SK-N-SH (cell line): ENCODE measurements at regions not wholly inside any gene's neighbourhood (a gene's known extent, or its start where the extent isn't known, plus 50 kb on each side); places are given as distances from the start of the nearest gene placed in this dataset.

ENCODE experiments used
- CTCF ChIA-PET: fragments of 300-600, 350-600 bp; formaldehyde crosslinking; extraction: SDS; loops from one replicate; lab custom pipeline; 2021; lab: Yijun Ruan, JAX
- POLR2A ChIA-PET: fragments of 350-600 bp; sonication (Branson Sonifier 250); formaldehyde crosslinking; extraction: SDS; loops from one replicate; lab custom pipeline; 2020; ENCODE audit warnings: antibody characterized with exemption, inconsistent platforms; lab: Yijun Ruan, JAX
- DNase-seq: peaks from one replicate; pipeline ENCODE4 v3.0.0; 2012
- H2AFZ ChIP-seq: fragments of 200-600 bp; sonication (generic); 2 replicates; pipeline ENCODE4 v1.8.1; 2016; ENCODE audit warnings: antibody characterized with exemption, mild to moderate bottlenecking, low read depth
- H3F3A ChIP-seq: fragments of 200-600 bp; sonication (generic); replicated peaks from 2 replicates; pipeline ENCODE3; 2016; ENCODE audit warnings: antibody characterized with exemption, mild to moderate bottlenecking; ENCODE audit not compliant: insufficient read depth
- H3K27ac ChIP-seq, 2 experiments: fragments of 200-500 bp in 1 of 2; fragments of 200-600 bp in 1 of 2; sonication (Bioruptor generic) in 1 of 2; sonication (generic), shearing (Covaris generic) in 1 of 2; 2 replicates each; pipeline versions ENCODE4 v1.5.1 to v1.6.1; 2014 to 2016; ENCODE audit warnings: low read depth in 2 of 2, inconsistent platforms in 1 of 2, low read length in 1 of 2, mild to moderate bottlenecking in 1 of 2, mixed read lengths in 1 of 2
- H3K27me3 ChIP-seq: fragments of 200-600 bp; sonication (generic), shearing (Covaris generic); 2 replicates; pipeline ENCODE4 v1.6.1; 2016; ENCODE audit warnings: mixed run types; ENCODE audit not compliant: insufficient read depth
- H3K36me3 ChIP-seq, 2 experiments: fragments of 200-500 bp in 1 of 2; fragments of 200-600 bp in 1 of 2; sonication (Bioruptor generic) in 1 of 2; sonication (generic) in 1 of 2; replicated peaks in 1 of 2; 2 replicates each; pipeline versions ENCODE3 to v1.5.1; 2014 to 2016; ENCODE audit warnings: low read length in 1 of 2, mild to moderate bottlenecking in 1 of 2; ENCODE audit not compliant: insufficient read depth in 2 of 2, control insufficient read depth in 1 of 2
- H3K4me1 ChIP-seq, 2 experiments: fragments of 200-500 bp in 1 of 2; fragments of 200-600 bp in 1 of 2; sonication (Bioruptor generic) in 1 of 2; sonication (generic), shearing (Covaris generic) in 1 of 2; 2 replicates each; pipeline versions ENCODE4 v1.5.1 to v1.6.1; 2014 to 2016; ENCODE audit warnings: low read depth in 1 of 2, low read length in 1 of 2, mixed run types in 1 of 2; ENCODE audit not compliant: insufficient read depth in 2 of 2, control insufficient read depth in 1 of 2
- H3K4me2 ChIP-seq: fragments of 200-600 bp; sonication (generic), shearing (Covaris generic); 2 replicates; pipeline ENCODE4 v1.6.1; 2017; ENCODE audit warnings: mixed run types
- H3K4me3 ChIP-seq, 2 experiments: fragments of 200-500 bp in 1 of 2; fragments of 200-600 bp in 1 of 2; sonication (Bioruptor generic) in 1 of 2; sonication (generic), shearing (Covaris generic) in 1 of 2; 2 replicates each; pipeline versions ENCODE4 v1.5.1 to v1.8.1; 2014 to 2016; ENCODE audit warnings: low read depth in 2 of 2, inconsistent platforms in 1 of 2, low read length in 1 of 2, mild to moderate bottlenecking in 1 of 2, mixed read lengths in 1 of 2, moderate library complexity in 1 of 2
- H3K79me2 ChIP-seq: fragments of 200-600 bp; sonication (generic); 2 replicates; pipeline ENCODE4 v1.8.1; 2017; ENCODE audit warnings: mild to moderate bottlenecking; ENCODE audit not compliant: insufficient read depth
- H3K9ac ChIP-seq: fragments of 200-600 bp; sonication (generic); 2 replicates; pipeline ENCODE4 v1.6.1; 2017; ENCODE audit warnings: mixed run types
- H3K9me2 ChIP-seq: fragments of 200-600 bp; sonication (generic); 2 replicates; pipeline ENCODE4 v1.6.1; 2017; ENCODE audit warnings: mixed run types
- H3K9me3 ChIP-seq: fragments of 200-600 bp; sonication (generic); 2 replicates; pipeline ENCODE4 v1.6.1; 2017; ENCODE audit warnings: mixed run types, mild to moderate bottlenecking, moderate library complexity
- H4K20me1 ChIP-seq: fragments of 200-600 bp; sonication (generic); 2 replicates; pipeline ENCODE4 v1.6.1; 2017; ENCODE audit warnings: mild to moderate bottlenecking, mixed run types; ENCODE audit not compliant: insufficient read depth
- CTCF ChIP-seq: fragments of 200-600 bp; sonication (generic); IDR thresholded peaks from 2 replicates; pipeline ENCODE4 v1.6.1; 2017; ENCODE audit warnings: antibody characterized with exemption, mild to moderate bottlenecking, moderate library complexity
- EP300 ChIP-seq, 2 experiments: IDR thresholded peaks; 2 replicates each; pipeline versions ENCODE4 v1.4.0 to v1.6.1; 2012; ENCODE audit warnings: borderline replicate concordance in 1 of 2, low read depth in 1 of 2, low read length in 1 of 2
- FOSL2 ChIP-seq: IDR thresholded peaks from 2 replicates; pipeline ENCODE4 v1.4.0; 2012; ENCODE audit warnings: low read depth, mild to moderate bottlenecking, moderate library complexity, borderline replicate concordance
- GABPA ChIP-seq: IDR thresholded peaks from 2 replicates; pipeline ENCODE4 v1.4.0; 2012; ENCODE audit warnings: low read depth, mild to moderate bottlenecking
- IRF3 ChIP-seq: fragments of 150-350 bp; IDR thresholded peaks from 2 replicates; pipeline ENCODE4 v1.6.1; 2016; ENCODE audit warnings: mild to moderate bottlenecking, low read depth, low read length
- MAX ChIP-seq: IDR thresholded peaks from 2 replicates; pipeline ENCODE4 v1.4.0; 2012; ENCODE audit warnings: low read depth
- MEF2A ChIP-seq: IDR thresholded peaks from 2 replicates; pipeline ENCODE4 v1.4.0; 2012; ENCODE audit warnings: low read depth, borderline replicate concordance
- MXI1 ChIP-seq: IDR thresholded peaks from 2 replicates; pipeline ENCODE4 v1.6.1; 2012; ENCODE audit warnings: mild to moderate bottlenecking, low read depth, low read length, improper control_type of control experiment
- PBX3 ChIP-seq: IDR thresholded peaks from 2 replicates; pipeline ENCODE4; 2012
- RAD21 ChIP-seq: IDR thresholded peaks from 2 replicates; pipeline ENCODE4 v1.6.1; 2012; ENCODE audit warnings: mild to moderate bottlenecking, low read length
- RCOR1 ChIP-seq: fragments of 150-350 bp; IDR thresholded peaks from 2 replicates; pipeline ENCODE4 v1.6.1; 2017; ENCODE audit warnings: antibody characterized with exemption, low read length
- REST ChIP-seq: IDR thresholded peaks from 2 replicates; pipeline ENCODE4 v1.6.1; 2012; ENCODE audit warnings: mild to moderate bottlenecking, low read depth, low read length, moderate library complexity
- RFX5 ChIP-seq: IDR thresholded peaks from 2 replicates; pipeline ENCODE4 v1.6.1; 2012; ENCODE audit warnings: mild to moderate bottlenecking, improper control_type of control experiment, low read length
- SIN3A ChIP-seq: IDR thresholded peaks from 2 replicates; pipeline ENCODE4 v1.6.1; 2012; ENCODE audit warnings: low read depth, mild to moderate bottlenecking, low read length, moderate library complexity, borderline replicate concordance
- SMC3 ChIP-seq: IDR thresholded peaks from 2 replicates; pipeline ENCODE4 v1.6.1; 2012; ENCODE audit warnings: low read depth, low read length, improper control_type of control experiment
- YY1 ChIP-seq: IDR thresholded peaks from 2 replicates; pipeline ENCODE4 v1.4.0; 2012; ENCODE audit warnings: low read depth, mild to moderate bottlenecking
- WGBS: methylation state at CpG from one replicate; pipeline ENCODE4 v1.1.6; 2017; ENCODE audit warnings: low lambda C conversion rate; 5-methylcytosine and 5-hydroxymethylcytosine counted together

- no peaks in the 10 kb centered on the region for H3K4me1 ChIP-seq
Measured at GRCh38 chr4:138815811-138816210, 199.8 kb upstream of the NOCT start.

GRCh38 chr4:138805736-138806135 is 209.8 kb upstream of the NOCT start:
- ChIA-PET CTCF (interaction anchor here (1.6 kb wide), 1 partner anchor 65 kb away, joined by 4 read pairs; no protein-coding TSS in a partner anchor), POLR2A (no interaction called here)
- WGBS: 76% methylated on average over 4 of the region's 4 CpGs
- H3K9me3 ChIP-seq: no peaks in the 10 kb centered on the region
- no peaks in the 10 kb centered on the region for H3K79me2 ChIP-seq
- no peak for DNase-seq
- H3K4me3 ChIP-seq: no peak overlapping the region
- H2AFZ ChIP-seq: no peak overlapping the region
- H3K4me2 ChIP-seq: no peak overlapping the region
- H3K4me1 ChIP-seq: no peaks in the 10 kb centered on the region
- peaks cover 12% of the 10 kb centered on the region; the same call in 1 of the 2 replicates for H3K27me3 ChIP-seq
- H3K9me2 ChIP-seq: no peaks in the 10 kb centered on the region
- no peaks in the 10 kb centered on the region for H3K36me3 ChIP-seq
- no peak overlapping the region for H3K9ac ChIP-seq
- no peaks in the 10 kb centered on the region for H3F3A ChIP-seq
- no peak overlapping the region for H3K27ac ChIP-seq
- H4K20me1 ChIP-seq: no peaks in the 10 kb centered on the region
- TF ChIP-seq EP300 (IDR thresholded peaks at IDR 0.05; ENCODE audit: borderline replicate concordance in 1 of 2, low read depth in 1 of 2, low read length in 1 of 2) (no peak), MAX (no peak), MEF2A (no peak), PBX3 (no peak), YY1 (no peak), SIN3A (no peak), RAD21 (no peak), IRF3 (no peak), FOSL2 (no peak), RCOR1 (no peak), SMC3 (no peak), REST (no peak), RFX5 (no peak), MXI1 (no peak), GABPA (no peak)

More at GRCh38 chr4:138815811-138816210, 199.8 kb upstream of the NOCT start:
- Histone ChIP-seq H3K27ac (no peak overlapping the region), H3K9ac (no peak overlapping the region), H3K4me2 (no peak overlapping the region), H4K20me1 (no peaks in the 10 kb centered on the region), H3K9me2 (no peaks in the 10 kb centered on the region), H3K79me2 (no peaks in the 10 kb centered on the region), H3K36me3 (no peaks in the 10 kb centered on the region), H3K27me3 (no peaks in the 10 kb centered on the region), H3K4me3 (no peak overlapping the region), H3F3A (no peaks in the 10 kb centered on the region), H3K9me3 (no peaks in the 10 kb centered on the region), H2AFZ (no peak overlapping the region)
- ChIA-PET POLR2A (no interaction called here), CTCF (interaction anchor here (1.5 kb wide), 1 partner anchor 55 kb away, joined by 3 read pairs; no protein-coding TSS in a partner anchor)
- WGBS: 79% methylated on average over 2 of the region's 2 CpGs
- no peak for DNase-seq
- TF ChIP-seq EP300 (IDR thresholded peaks at IDR 0.05; ENCODE audit: borderline replicate concordance in 1 of 2, low read depth in 1 of 2, low read length in 1 of 2): no peak
- TF ChIP-seq CTCF: no peak
